CD4-positive, alpha-beta T cell treated with Interleukin-6 at 100 ng/mL for 8 hours (primary cell): ENCODE measurements at regions not wholly inside any gene's neighbourhood (a gene's known extent, or its start where the extent isn't known, plus 50 kb on each side); places are given as distances from the start of the nearest gene placed in this dataset.

Experiments
- DNase-seq: peaks from one replicate; pipeline ENCODE4 v3.0.0-alpha.2; 2020; ENCODE audit warnings: mixed read lengths, low spot score

DNA sequence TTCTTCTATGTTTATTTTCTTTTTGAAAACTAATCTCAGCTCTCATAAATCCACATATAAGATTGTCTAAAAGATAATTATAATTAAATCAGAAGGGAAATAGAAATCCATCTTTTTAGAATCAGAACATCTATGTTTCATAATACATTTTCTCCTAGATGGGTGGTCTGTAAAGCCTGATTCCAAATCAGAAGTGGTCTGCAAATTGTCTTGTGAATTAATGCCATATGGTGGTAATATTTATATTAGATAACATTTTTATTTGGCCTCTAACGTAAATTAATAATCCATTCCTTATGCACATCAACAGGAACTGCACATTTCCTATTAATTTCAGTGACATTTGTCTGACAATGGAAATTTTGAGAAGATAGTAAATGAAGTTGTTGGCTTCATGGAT is 52.8 kb upstream of the TBC1D5 start:
- no peak for DNase-seq

DNA sequence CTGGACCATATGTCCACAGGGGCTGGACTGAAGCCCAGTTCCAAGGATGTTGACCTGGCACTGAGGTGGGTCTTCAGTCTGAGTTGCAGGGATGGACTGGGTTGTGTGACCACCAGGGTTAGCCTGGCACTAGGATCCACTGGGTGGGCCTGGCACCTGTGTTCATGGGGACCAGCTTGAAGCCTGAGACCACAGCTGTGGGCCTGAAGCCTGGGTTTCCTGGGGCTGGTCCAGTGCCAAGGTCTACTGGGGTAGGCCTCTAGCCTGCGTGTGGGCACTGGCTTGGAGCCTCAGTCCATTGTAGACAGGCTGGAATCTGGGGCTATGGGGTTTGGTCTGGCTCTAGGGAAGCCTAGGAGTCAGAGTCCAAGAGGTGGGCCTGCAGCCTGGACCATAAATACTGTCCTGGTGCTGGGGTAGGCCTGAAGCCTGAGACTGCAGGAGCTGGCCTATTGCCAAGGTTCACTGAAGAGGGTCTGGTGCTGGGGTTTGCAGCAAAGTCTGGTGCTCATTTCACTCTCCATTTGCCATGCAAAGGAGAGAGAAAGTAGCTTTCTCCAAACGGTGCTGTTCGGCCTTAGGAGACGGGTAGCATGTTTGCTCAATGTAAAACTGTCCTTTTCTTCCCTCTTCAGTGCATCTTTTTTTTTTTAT is 51.2 kb upstream of the TBC1D5 start:
- DNase-seq: no peak
